Epithelial cell of esophagus (primary cell): ENCODE measurements at regions not wholly inside any gene's neighbourhood (a gene's known extent, or its start where the extent isn't known, plus 50 kb on each side); places are given as distances from the start of the nearest gene placed in this dataset.

Experiments used
- DNase-seq: peaks from one replicate; pipeline ENCODE4 v3.0.0; 2010; ENCODE audit warnings: low read depth
- H3K4me3 ChIP-seq: 2 replicates; pipeline ENCODE4 v1.5.1; 2011; ENCODE audit warnings: mild to moderate bottlenecking, low read length, control low read depth
- CTCF ChIP-seq: IDR thresholded peaks from 2 replicates; pipeline ENCODE4 v1.5.1; 2011; ENCODE audit warnings: low read depth, mild to moderate bottlenecking, low read length, control low read depth, inconsistent platforms; ENCODE audit not compliant: insufficient read depth; ENCODE audit errors: missing control alignments

- no peak overlapping the region for H3K4me3 ChIP-seq
- TF ChIP-seq CTCF, result no peak
- DNase-seq, result no peak
These were observed 193.3 kb upstream of the ZNF717 start for GRCh38 chr3:75978686-75979085.

GRCh38 chr3:75981401-75981800 is 196.1 kb upstream of the ZNF717 start:
- H3K4me3 ChIP-seq, result no peak overlapping the region

GRCh38 chr3:75982151-75982550 is 196.8 kb upstream of the ZNF717 start:
- no peak for TF ChIP-seq CTCF

More at GRCh38 chr3:75981401-75981800, 196.1 kb upstream of the ZNF717 start:
- TF ChIP-seq CTCF, result no peak
- DNase-seq, result no peak

GRCh38 chr3:75983111-75983510 is 197.8 kb upstream of the ZNF717 start:
- TF ChIP-seq CTCF, result no peak
- no peak for DNase-seq
- H3K4me3 ChIP-seq, result no peak overlapping the region

More at GRCh38 chr3:75982151-75982550, 196.8 kb upstream of the ZNF717 start:
- H3K4me3 ChIP-seq, result no peak overlapping the region
- no peak for DNase-seq

GRCh38 chr3:75983609-75984290 is 198.4 kb upstream of the ZNF717 start:
- H3K4me3 ChIP-seq, result no peak overlapping the region
- no peak for TF ChIP-seq CTCF
- DNase-seq, result no peak

GRCh38 chr3:75985432-75985831 is 200.1 kb upstream of the ZNF717 start:
- no peak for TF ChIP-seq CTCF
- no peak overlapping the region for H3K4me3 ChIP-seq
- no peak for DNase-seq

- no peak overlapping the region for H3K4me3 ChIP-seq
- TF ChIP-seq CTCF, result no peak
- no peak for DNase-seq
These were observed 224.9 kb upstream of the ZNF717 start for GRCh38 chr3:76010252-76010651.
